GM19025 (cell line): ENCODE measurements at regions not wholly inside any gene's neighbourhood (a gene's known extent, or its start where the extent isn't known, plus 50 kb on each side); places are given as distances from the start of the nearest gene placed in this dataset.

ENCODE experiments used
- ATAC-seq: cut with Tn5 transposase; IDR thresholded peaks from one replicate; pipeline ENCODE4 v1.9.1; 2021; ENCODE audit warnings: mild to moderate bottlenecking, low read depth, moderate library complexity; ENCODE audit not compliant: unreplicated experiment

- ATAC-seq = no peak
Measured at GRCh38 chr22:48843640-48844039, 984.0 kb downstream of the BRD1 start.

GRCh38 chr22:48842976-48843375, 984.7 kb downstream of the BRD1 start:
- no peak for ATAC-seq

GRCh38 chr22:48842583-48842945, 985.1 kb downstream of the BRD1 start:
- no peak for ATAC-seq

- no peak for ATAC-seq
Measured at GRCh38 chr22:48841881-48842582, 985.6 kb downstream of the BRD1 start.

- ATAC-seq = no peak
Measured at GRCh38 chr22:48840112-48840949, 987.3 kb downstream of the BRD1 start.

- no peak for ATAC-seq
Measured at GRCh38 chr22:48838846-48839730, 988.6 kb downstream of the BRD1 start.

GRCh38 chr22:48838376-48838775, 989.3 kb downstream of the BRD1 start:
- ATAC-seq = no peak

- ATAC-seq = no peak
Measured at GRCh38 chr22:48837341-48837935, 990.2 kb downstream of the BRD1 start.

- no peak for ATAC-seq
Measured at GRCh38 chr22:48836673-48837340, 990.9 kb downstream of the BRD1 start.

- no peak for ATAC-seq
Measured at GRCh38 chr22:48835857-48836672, 991.6 kb downstream of the BRD1 start.

- no peak for ATAC-seq
Measured at GRCh38 chr22:48835364-48835763, 992.3 kb downstream of the BRD1 start.

- no peak for ATAC-seq
Measured at GRCh38 chr22:48834404-48834803, 993.3 kb downstream of the BRD1 start.

- no peak for ATAC-seq
Measured at GRCh38 chr22:48832592-48832991, 995.1 kb downstream of the BRD1 start.

GRCh38 chr22:48829908-48830307, 997.8 kb downstream of the BRD1 start:
- no peak for ATAC-seq

GRCh38 chr22:48828688-48829087, 999.0 kb downstream of the BRD1 start:
- no peak for ATAC-seq

- no peak for ATAC-seq
Measured at GRCh38 chr22:48827904-48828555, 999.6 kb downstream of the BRD1 start.

GRCh38 chr22:48827268-48827846, 1000.3 kb downstream of the BRD1 start:
- no peak for ATAC-seq

GRCh38 chr22:48826546-48826945, 1001.1 kb downstream of the BRD1 start:
- ATAC-seq = no peak
